ENCODE measurements at regions not wholly inside any gene's neighbourhood (a gene's known extent, or its start where the extent isn't known, plus 50 kb on each side); places are given as distances from the start of the nearest gene placed in this dataset.
"Not testable (repeated sequence)": the region's sequence is repeated elsewhere in the genome, so short reads cannot be mapped to it uniquely, and the experiment has no call there.

DNA sequence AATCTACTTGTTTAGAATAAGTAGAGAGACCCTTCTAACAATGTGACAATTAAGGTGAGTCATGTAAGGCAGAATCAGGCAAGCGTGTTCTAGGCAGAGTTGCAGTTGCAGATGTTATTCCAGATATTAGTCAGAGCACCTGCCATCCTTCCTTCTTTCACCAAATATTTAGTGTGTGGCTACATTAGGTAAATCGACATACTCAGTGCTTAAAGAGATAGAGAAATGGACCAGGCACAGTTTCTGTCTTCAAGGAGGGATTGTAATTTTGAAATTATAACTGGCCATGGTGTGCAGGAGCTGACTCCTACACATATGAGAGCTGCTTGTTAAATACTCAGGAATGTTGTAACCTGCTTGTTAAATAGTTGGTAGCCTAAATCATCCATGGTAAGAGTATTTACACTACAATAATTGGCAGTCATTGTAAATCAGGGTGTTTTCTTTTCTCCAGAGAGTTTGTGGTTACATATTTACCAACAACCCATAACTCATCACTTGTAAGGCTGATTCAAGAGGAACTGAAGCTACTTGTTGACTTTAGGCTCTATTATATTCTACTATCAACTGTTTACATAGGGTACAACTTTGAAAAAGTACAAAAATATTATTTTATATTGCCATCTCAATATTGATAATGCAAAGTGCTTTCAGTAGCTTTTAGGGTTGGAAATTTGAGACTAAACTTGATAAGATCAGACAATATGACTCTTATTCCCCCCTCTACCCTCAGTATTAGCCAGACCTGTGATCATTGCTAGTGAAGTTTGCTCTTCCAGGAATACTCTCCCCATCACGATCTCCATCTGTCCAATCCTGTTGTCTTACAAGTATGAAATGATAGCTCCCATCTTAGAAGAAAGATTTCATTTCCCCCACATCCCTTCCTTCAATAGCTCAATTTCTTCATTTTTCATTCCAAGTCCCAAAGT, 607.1 kb downstream of the COL12A1 start:
- Histone ChIP-seq H3K27ac (ENCODE audit: low read depth, low read length) (no peak overlapping the region), H3K27me3 (ENCODE audit: control insufficient read depth, insufficient read depth, low read length) (no peaks in the 10 kb centered on the region), H3K9me3 (ENCODE audit: control insufficient read depth, insufficient read depth, low read length) (peaks cover 3% of the 10 kb centered on the region; the same call in 1 of the 2 replicates), H3K4me3 (ENCODE audit: low read depth, low read length) (no peak overlapping the region)
- DNase-seq (ENCODE audit: low read depth, low spot score), result no peak
- ChIA-PET POLR2A (no interaction called here), CTCF (interaction anchor here (0.6 to 1.4 kb wide), 3 partner anchors 479 to 610 kb away, joined by 3 to 4 read pairs (median 4); no protein-coding TSS in a partner anchor)
- TF ChIP-seq, protein P1, sequence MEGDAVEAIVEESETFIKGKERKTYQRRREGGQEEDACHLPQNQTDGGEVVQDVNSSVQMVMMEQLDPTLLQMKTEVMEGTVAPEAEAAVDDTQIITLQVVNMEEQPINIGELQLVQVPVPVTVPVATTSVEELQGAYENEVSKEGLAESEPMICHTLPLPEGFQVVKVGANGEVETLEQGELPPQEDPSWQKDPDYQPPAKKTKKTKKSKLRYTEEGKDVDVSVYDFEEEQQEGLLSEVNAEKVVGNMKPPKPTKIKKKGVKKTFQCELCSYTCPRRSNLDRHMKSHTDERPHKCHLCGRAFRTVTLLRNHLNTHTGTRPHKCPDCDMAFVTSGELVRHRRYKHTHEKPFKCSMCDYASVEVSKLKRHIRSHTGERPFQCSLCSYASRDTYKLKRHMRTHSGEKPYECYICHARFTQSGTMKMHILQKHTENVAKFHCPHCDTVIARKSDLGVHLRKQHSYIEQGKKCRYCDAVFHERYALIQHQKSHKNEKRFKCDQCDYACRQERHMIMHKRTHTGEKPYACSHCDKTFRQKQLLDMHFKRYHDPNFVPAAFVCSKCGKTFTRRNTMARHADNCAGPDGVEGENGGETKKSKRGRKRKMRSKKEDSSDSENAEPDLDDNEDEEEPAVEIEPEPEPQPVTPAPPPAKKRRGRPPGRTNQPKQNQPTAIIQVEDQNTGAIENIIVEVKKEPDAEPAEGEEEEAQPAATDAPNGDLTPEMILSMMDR (IDR thresholded peaks at IDR 0.05; ENCODE audit: low read depth, low read length), result no peak

DNA sequence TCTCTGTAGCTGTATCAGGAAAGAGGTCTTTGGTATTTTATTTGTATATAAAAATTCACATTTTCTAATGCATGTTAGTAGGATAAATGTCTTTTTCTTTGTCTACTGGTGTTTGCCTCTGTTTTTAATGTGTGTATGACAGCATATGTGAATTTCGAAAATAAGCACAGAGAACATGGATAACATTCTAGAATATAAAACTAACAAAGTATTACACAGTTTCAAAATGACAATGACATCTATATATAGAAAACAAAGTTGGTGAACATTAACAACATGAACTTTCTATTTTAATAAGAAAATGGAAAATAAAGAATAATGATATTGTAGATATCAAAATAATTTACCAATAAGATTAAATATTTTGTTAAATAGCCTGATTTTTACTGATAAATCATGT, 608.0 kb downstream of the COL12A1 start:
- DNase-seq (ENCODE audit: low read depth, low spot score), result no peak
- Histone ChIP-seq H3K27me3 (ENCODE audit: control insufficient read depth, insufficient read depth, low read length) (no peaks in the 10 kb centered on the region), H3K27ac (ENCODE audit: low read depth, low read length) (no peak overlapping the region), H3K4me3 (ENCODE audit: low read depth, low read length) (no peak overlapping the region), H3K9me3 (ENCODE audit: control insufficient read depth, insufficient read depth, low read length) (peaks cover 3% of the 10 kb centered on the region; the same call in 1 of the 2 replicates)
- POLR2A ChIA-PET, result no interaction called here
- TF ChIP-seq, protein P1 (IDR thresholded peaks at IDR 0.05; ENCODE audit: low read depth, low read length), result no peak
- CTCF ChIA-PET, result no interaction called here

GRCh38 chr6:74597266-74597665, 608.6 kb downstream of the COL12A1 start:
- ChIA-PET CTCF (no interaction called here), POLR2A (no interaction called here)
- H3K27ac ChIP-seq (ENCODE audit: low read depth, low read length), result no peak overlapping the region
- TF ChIP-seq, protein P1 (IDR thresholded peaks at IDR 0.05; ENCODE audit: low read depth, low read length), result no peak
- DNase-seq (ENCODE audit: low read depth, low spot score), result no peak
- H3K4me3 ChIP-seq (ENCODE audit: low read depth, low read length), result no peak overlapping the region
- H3K9me3 ChIP-seq (ENCODE audit: control insufficient read depth, insufficient read depth, low read length), result peaks cover 3% of the 10 kb centered on the region; the same call in 1 of the 2 replicates
- no peaks in the 10 kb centered on the region for H3K27me3 ChIP-seq (ENCODE audit: control insufficient read depth, insufficient read depth, low read length)

DNA sequence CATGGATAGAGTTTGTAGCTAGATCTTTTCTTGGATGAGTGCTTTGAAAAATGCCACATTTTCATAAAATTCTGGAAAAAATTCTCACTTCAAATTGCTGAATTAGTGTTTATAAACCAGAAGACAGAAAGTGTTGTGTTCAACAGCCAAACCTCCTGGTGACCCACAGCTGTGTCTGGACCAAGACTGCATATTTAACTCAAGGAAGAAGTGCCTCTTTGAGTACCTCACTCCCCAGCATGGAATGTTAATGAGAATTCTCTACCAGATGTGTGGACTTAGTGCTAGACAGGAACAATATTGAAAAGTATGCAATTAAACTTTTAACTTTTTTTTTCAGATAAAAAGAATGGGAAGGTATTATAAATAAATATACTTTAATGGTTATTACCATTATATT, 609.3 kb downstream of the COL12A1 start:
- POLR2A ChIA-PET, result no interaction called here
- CTCF ChIA-PET, result no interaction called here
- TF ChIP-seq, protein P1 (IDR thresholded peaks at IDR 0.05; ENCODE audit: low read depth, low read length), result no peak
- DNase-seq (ENCODE audit: low read depth, low spot score), result no peak
- Histone ChIP-seq H3K27me3 (ENCODE audit: control insufficient read depth, insufficient read depth, low read length) (no peaks in the 10 kb centered on the region), H3K9me3 (ENCODE audit: control insufficient read depth, insufficient read depth, low read length) (peaks cover 3% of the 10 kb centered on the region; the same call in 1 of the 2 replicates), H3K27ac (ENCODE audit: low read depth, low read length) (no peak overlapping the region), H3K4me3 (ENCODE audit: low read depth, low read length) (no peak overlapping the region)

DNA sequence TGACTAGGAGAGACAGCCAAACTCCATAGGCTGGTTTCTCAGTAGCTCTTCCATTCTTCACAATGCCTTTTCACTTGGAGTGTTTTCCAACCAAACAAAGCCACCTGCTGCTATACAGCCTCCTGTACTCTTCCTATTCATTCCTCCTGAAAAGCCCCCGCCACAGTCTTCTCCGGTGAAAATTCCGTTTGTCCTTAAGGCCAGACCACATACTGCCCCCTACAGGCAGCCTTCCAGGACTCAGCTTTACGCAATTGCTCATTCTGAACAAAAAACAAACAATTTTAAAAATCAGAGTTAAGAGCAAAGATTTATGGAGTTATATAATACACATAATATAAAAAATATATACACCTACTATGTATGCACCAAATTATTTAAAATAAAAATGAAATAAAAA, 611.5 kb downstream of the COL12A1 start:
- H3K27me3 ChIP-seq (ENCODE audit: control insufficient read depth, insufficient read depth, low read length); DNase-seq (ENCODE audit: low read depth, low spot score); H3K4me3 ChIP-seq (ENCODE audit: low read depth, low read length); H3K27ac ChIP-seq (ENCODE audit: low read depth, low read length); H3K9me3 ChIP-seq (ENCODE audit: control insufficient read depth, insufficient read depth, low read length); POLR2A ChIA-PET; CTCF ChIA-PET: not testable (repeated sequence)

Data from AG04450 (cell line).